Vagina (tissue), 2 donors: ENCODE measurements at regions not wholly inside any gene's neighbourhood (a gene's known extent, or its start where the extent isn't known, plus 50 kb on each side); places are given as distances from the start of the nearest gene placed in this dataset.

ENCODE experiments used
- DNase-seq, 2 donors: peaks; one replicate each; pipeline ENCODE4 v3.0.0-alpha.2; 2017; ENCODE audit errors: extremely low spot score in 2 of 2
- H3K27ac ChIP-seq: fragments of 200-600 bp; sonication (generic); one replicate; pipeline ENCODE4 v1.5.1; 2019
- H3K27me3 ChIP-seq: fragments of 200-600 bp; sonication (generic); one replicate; pipeline ENCODE4 v1.5.1; 2019
- H3K36me3 ChIP-seq, 2 donors: fragments of 200-600 bp; sonication (generic); one replicate each; pipeline ENCODE4 v1.5.1; 2017 to 2019
- H3K4me1 ChIP-seq: fragments of 200-600 bp; sonication (generic); one replicate; pipeline ENCODE4 v1.5.1; 2019
- H3K4me3 ChIP-seq, 2 donors: fragments of 200-600 bp; sonication (generic); 1 replicate in 1 of 2; 2 replicates in 1 of 2; pipeline ENCODE4 v1.5.1; 2016 to 2019
- H3K9me3 ChIP-seq: fragments of 200-600 bp; sonication (generic); one replicate; pipeline ENCODE4 v1.5.1; 2019
- CTCF ChIP-seq, 3 experiments: fragments of 450-650 bp in 2 of 3; fragments of 200-600 bp in 1 of 3; sonication (generic) in 1 of 3; IDR thresholded peaks; one replicate each; pipeline ENCODE4 v1.5.1; 2017 to 2019; ENCODE audit warnings: antibody characterized with exemption in 3 of 3, mild to moderate bottlenecking in 2 of 3, moderate library complexity in 2 of 3
- POLR2A ChIP-seq, 2 donors: fragments of 450-650 bp; IDR thresholded peaks; one replicate each; pipeline ENCODE4 v1.6.1; 2017; ENCODE audit warnings: antibody characterized with exemption in 2 of 2, mild to moderate bottlenecking in 2 of 2, moderate library complexity in 2 of 2
- POLR2AphosphoS5 ChIP-seq, 2 donors: sonication (generic); formaldehyde crosslinking; IDR thresholded peaks; one replicate each; pipeline ENCODE4 v1.9.0; 2017; ENCODE audit warnings: antibody characterized with exemption in 2 of 2, mild to moderate bottlenecking in 2 of 2, low read depth in 1 of 2; ENCODE audit not compliant: insufficient read depth in 1 of 2
- intact Hi-C: fragments of 100-400 bp; cut with DNase I; formaldehyde crosslinking; loops from one replicate; pipeline ENCODE4 v1.15.1; 2023

- Histone ChIP-seq H3K4me3 (no peak overlapping the region), H3K4me1 (no peaks in the 10 kb centered on the region), H3K9me3 (no peaks in the 10 kb centered on the region), H3K36me3 (no peaks in the 10 kb centered on the region), H3K27me3 (no peaks in the 10 kb centered on the region), H3K27ac (no peak overlapping the region)
- peak; percentile 81 to 82 for DNase-seq
- no peak for TF ChIP-seq CTCF (IDR thresholded peaks at IDR 0.05)
- TF ChIP-seq POLR2A (IDR thresholded peaks at IDR 0.05) = no peak
- TF ChIP-seq POLR2AphosphoS5 (IDR thresholded peaks at IDR 0.05; ENCODE audit: insufficient read depth in 1 of 2, low read depth in 1 of 2) = no peak
- intact Hi-C loops = no loop called here
Measured at GRCh38 chr5:6182271-6182815, 196.0 kb downstream of the MED10 start.

- Histone ChIP-seq H3K4me3 (no peak overlapping the region), H3K9me3 (no peaks in the 10 kb centered on the region), H3K27me3 (no peaks in the 10 kb centered on the region), H3K4me1 (no peaks in the 10 kb centered on the region), H3K36me3 (no peaks in the 10 kb centered on the region), H3K27ac (no peak overlapping the region)
- DNase-seq = peak; percentile 69 to 70
- intact Hi-C loops = no loop called here
- TF ChIP-seq POLR2A (IDR thresholded peaks at IDR 0.05) = no peak
- TF ChIP-seq CTCF (IDR thresholded peaks at IDR 0.05) = no peak
- no peak for TF ChIP-seq POLR2AphosphoS5 (IDR thresholded peaks at IDR 0.05; ENCODE audit: insufficient read depth in 1 of 2, low read depth in 1 of 2)
Measured at GRCh38 chr5:6181871-6182270, 196.5 kb downstream of the MED10 start.

DNA sequence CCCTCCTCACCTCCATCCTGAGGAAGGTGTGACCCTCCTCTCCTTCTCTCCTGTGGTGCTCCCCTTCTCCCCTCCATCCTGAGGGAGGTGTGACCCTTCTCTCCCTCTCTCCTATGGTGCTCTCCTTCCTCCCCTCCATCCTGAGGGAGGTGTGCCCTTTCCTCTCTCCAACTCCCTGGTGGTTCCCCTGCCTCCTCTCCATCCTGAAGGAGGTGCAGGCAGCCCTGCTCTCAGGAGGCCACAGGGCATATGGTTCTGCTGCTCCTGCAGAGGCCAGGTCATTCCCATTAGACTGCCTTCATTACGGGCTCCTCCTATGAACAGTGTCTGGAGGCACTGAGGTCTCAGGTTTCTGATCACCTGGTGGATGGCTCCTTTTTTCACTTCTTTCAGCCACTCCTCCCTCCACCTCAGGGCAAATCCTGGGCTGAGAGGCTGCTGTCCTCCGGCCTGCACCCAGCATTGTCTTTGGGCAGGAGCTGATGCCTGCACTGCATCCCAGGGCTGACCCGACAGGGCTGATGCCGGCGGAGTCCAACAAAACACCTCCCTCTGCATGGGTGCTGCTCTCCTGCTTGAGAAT lies 197.1 kb downstream of the MED10 start:
- H3K27ac ChIP-seq = no peak overlapping the region
- TF ChIP-seq CTCF (IDR thresholded peaks at IDR 0.05) (no peak), POLR2AphosphoS5 (IDR thresholded peaks at IDR 0.05; ENCODE audit: insufficient read depth in 1 of 2, low read depth in 1 of 2) (no peak), POLR2A (IDR thresholded peaks at IDR 0.05) (no peak)
- intact Hi-C loops = no loop called here
- peak; percentile 62 to 81 for DNase-seq
- no peak overlapping the region for H3K4me3 ChIP-seq
- no peaks in the 10 kb centered on the region for H3K9me3 ChIP-seq
- no peaks in the 10 kb centered on the region for H3K36me3 ChIP-seq
- no peaks in the 10 kb centered on the region for H3K27me3 ChIP-seq
- no peaks in the 10 kb centered on the region for H3K4me1 ChIP-seq

DNA sequence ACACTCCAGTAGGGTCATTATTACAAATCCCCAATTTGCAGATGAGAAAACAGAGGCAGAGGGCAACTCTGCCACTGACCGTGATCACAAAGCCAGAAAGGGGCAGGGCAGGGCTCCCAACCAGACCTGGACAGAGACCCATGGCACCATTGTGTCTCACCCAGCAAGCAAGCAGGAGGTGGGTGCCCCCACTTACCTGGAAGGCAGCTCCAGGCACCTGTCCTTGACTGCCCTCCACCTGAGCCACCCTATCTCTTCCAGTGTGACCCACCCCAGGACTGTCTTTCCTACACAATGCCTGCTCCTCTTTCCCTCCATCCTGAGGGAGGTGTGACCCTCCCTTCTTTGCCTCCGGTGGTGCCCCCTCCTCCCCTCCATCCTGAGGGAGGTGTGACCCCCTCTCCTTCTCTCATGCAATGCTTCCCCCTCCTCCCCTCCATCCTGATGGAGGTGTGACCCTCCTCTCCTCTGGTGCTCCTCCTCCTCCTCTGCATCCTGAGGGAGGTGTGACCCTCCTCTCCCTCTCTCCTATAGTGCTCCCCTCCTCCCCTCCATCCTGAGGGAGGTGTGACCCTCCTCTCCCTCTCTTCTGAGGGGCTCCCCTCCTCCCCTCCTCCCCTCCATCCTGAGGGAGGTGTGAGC lies 198.0 kb downstream of the MED10 start:
- H3K27me3 ChIP-seq = no peaks in the 10 kb centered on the region
- TF ChIP-seq POLR2A (IDR thresholded peaks at IDR 0.05) (no peak), CTCF (IDR thresholded peaks at IDR 0.05) (no peak), POLR2AphosphoS5 (IDR thresholded peaks at IDR 0.05; ENCODE audit: insufficient read depth in 1 of 2, low read depth in 1 of 2) (no peak)
- H3K4me1 ChIP-seq = no peaks in the 10 kb centered on the region
- intact Hi-C loops = no loop called here
- no peak overlapping the region for H3K27ac ChIP-seq
- H3K9me3 ChIP-seq = no peaks in the 10 kb centered on the region
- DNase-seq = peak; percentile 52 to 76
- no peak overlapping the region for H3K4me3 ChIP-seq
- no peaks in the 10 kb centered on the region for H3K36me3 ChIP-seq
